Thyroid gland (tissue), 4 donors: ENCODE measurements at regions not wholly inside any gene's neighbourhood (a gene's known extent, or its start where the extent isn't known, plus 50 kb on each side); places are given as distances from the start of the nearest gene placed in this dataset.
"Not testable (repeated sequence)": the region's sequence is repeated elsewhere in the genome, so short reads cannot be mapped to it uniquely, and the experiment has no call there.

Experiments
- DNase-seq, 2 donors: peaks; one replicate each; pipeline ENCODE4 v3.0.0-alpha.2; 2019
- H3K27ac ChIP-seq, 3 donors: fragments of 200-600 bp; sonication (generic); 1 replicate in 2 of 3; 2 replicates in 1 of 3; pipeline ENCODE4 v1.5.1; 2016 to 2019; ENCODE audit warnings: mild to moderate bottlenecking in 1 of 3, moderate library complexity in 1 of 3
- H3K27me3 ChIP-seq: fragments of 200-600 bp; sonication (generic); one replicate; pipeline ENCODE4 v1.5.1; 2019
- H3K36me3 ChIP-seq, 2 donors: fragments of 200-600 bp; sonication (generic); one replicate each; pipeline ENCODE4 v1.5.1; 2016 to 2019
- H3K4me1 ChIP-seq, 2 donors: fragments of 200-600 bp; sonication (generic); one replicate each; pipeline ENCODE4 v1.5.1; 2017 to 2019
- H3K4me3 ChIP-seq, 3 donors: fragments of 200-600 bp; sonication (generic); replicated peaks in 1 of 3; 1 replicate in 2 of 3; 2 replicates in 1 of 3; pipeline ENCODE4 v1.5.1; 2016; ENCODE audit warnings: mild to moderate bottlenecking in 1 of 3
- H3K9me3 ChIP-seq: fragments of 200-600 bp; sonication (generic); one replicate; pipeline ENCODE4 v1.5.1; 2017
- CTCF ChIP-seq, 6 experiments: fragments of 200-600 bp in 3 of 6; fragments of 450-650 bp in 3 of 6; sonication (generic) in 3 of 6; IDR thresholded peaks; one replicate each; pipeline ENCODE4 v1.5.1; 2016 to 2019; ENCODE audit warnings: antibody characterized with exemption in 6 of 6, mild to moderate bottlenecking in 2 of 6, inconsistent platforms in 1 of 6, moderate library complexity in 1 of 6
- POLR2A ChIP-seq, 2 donors: fragments of 450-650 bp; IDR thresholded peaks; one replicate each; pipeline ENCODE4 v1.6.1; 2017; ENCODE audit warnings: antibody characterized with exemption in 2 of 2, mild to moderate bottlenecking in 2 of 2, moderate library complexity in 1 of 2
- WGBS, 2 donors: methylation state at CpG; one replicate each; pipeline ENCODE4 v1.1.5; 2017; 5-methylcytosine and 5-hydroxymethylcytosine counted together
- intact Hi-C: fragments of 100-400 bp; cut with DNase I; formaldehyde crosslinking; loops from one replicate; pipeline ENCODE4 v1.15.1; 2023

GRCh38 chr20:30484009-30484748 is 773.3 kb upstream of the DEFB115 start:
- H3K36me3 ChIP-seq: no peaks in the 10 kb centered on the region
- WGBS, 2 donors: 92 to 94% methylated on average over 19 to 46 of the region's 50 CpGs
- no peak overlapping the region for H3K4me3 ChIP-seq
- TF ChIP-seq POLR2A (IDR thresholded peaks at IDR 0.05) (no peak), CTCF (IDR thresholded peaks at IDR 0.05) (no peak)
- intact Hi-C loops: no loop called here
- H3K27me3 ChIP-seq: no peaks in the 10 kb centered on the region
- no peak for DNase-seq
- no peak overlapping the region for H3K27ac ChIP-seq
- H3K9me3 ChIP-seq: no peaks in the 10 kb centered on the region
- no peaks in the 10 kb centered on the region for H3K4me1 ChIP-seq

DNA sequence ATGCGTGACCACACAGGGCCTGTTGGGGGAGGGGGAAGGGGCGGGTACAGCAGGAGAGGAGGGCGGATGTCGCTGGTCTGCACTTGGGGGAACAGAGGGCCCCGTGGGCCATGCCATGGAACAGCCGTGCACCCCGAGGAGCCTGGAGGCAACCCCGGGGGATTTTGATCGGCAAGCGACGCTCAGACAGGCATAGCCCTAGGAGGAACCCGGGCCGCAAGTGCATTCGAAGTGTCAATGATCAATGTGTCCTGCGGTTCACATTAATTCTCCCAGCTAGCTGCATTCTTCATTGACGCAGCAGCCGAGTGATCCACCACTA is 772.8 kb upstream of the DEFB115 start:
- Histone ChIP-seq H3K9me3 (no peaks in the 10 kb centered on the region), H3K36me3 (no peaks in the 10 kb centered on the region), H3K4me3 (no peak overlapping the region), H3K4me1 (no peaks in the 10 kb centered on the region), H3K27me3 (no peaks in the 10 kb centered on the region), H3K27ac (no peak overlapping the region)
- TF ChIP-seq POLR2A (IDR thresholded peaks at IDR 0.05) (no peak), CTCF (IDR thresholded peaks at IDR 0.05) (no peak)
- WGBS, 2 donors: 94 to 97% methylated on average over 13 to 17 of the region's 17 CpGs
- DNase-seq: no peak
- intact Hi-C loops: no loop called here

DNA sequence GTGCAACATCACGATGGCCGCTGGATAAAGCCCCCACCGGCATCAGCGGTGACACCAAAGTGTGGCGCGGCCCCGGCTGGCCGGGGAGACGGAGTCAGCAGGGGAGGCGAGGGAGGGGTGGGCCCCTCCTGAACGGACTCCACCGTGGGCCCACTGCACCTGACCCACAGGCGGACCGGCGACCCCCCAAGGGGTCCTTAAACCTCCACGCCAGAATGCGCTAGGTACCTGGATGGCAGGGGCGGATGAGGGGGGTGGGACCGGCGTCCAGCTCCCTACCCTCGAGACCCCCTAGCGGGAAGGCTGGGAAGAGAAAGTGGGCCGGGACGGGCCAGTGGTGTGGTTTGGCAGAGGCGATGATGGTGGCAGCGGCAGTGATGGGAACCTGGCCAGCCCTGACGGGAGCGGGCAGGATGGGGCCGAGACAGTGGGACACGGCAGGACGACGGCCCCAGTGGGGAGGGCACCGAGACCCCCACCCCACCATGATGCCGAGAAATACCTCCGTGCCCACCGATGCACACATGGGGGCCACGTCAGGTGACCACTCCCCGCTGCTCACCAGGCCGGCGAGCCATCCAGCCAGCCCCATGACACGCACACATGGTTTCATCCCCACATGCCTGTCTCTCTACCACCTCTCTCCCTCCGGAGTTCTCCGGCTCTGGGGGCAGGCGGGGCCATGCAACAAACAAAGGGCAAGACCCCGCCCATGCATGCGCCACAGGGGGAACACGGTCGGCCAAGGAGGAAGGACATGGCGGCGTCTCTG is 771.9 kb upstream of the DEFB115 start:
- DNase-seq: no peak
- no peaks in the 10 kb centered on the region for H3K9me3 ChIP-seq
- intact Hi-C loops: no loop called here

GRCh38 chr20:30486103-30486478 is 771.4 kb upstream of the DEFB115 start:
- Histone ChIP-seq H3K4me1 (no peaks in the 10 kb centered on the region), H3K27me3 (no peaks in the 10 kb centered on the region), H3K4me3 (no peak overlapping the region), H3K9me3 (no peaks in the 10 kb centered on the region), H3K36me3 (no peaks in the 10 kb centered on the region), H3K27ac (no peak overlapping the region)
- intact Hi-C loops: no loop called here
- WGBS, 2 donors: 96 to 98% methylated on average over 14 of the region's 14 CpGs
- TF ChIP-seq POLR2A (IDR thresholded peaks at IDR 0.05): no peak
- TF ChIP-seq CTCF (IDR thresholded peaks at IDR 0.05): no peak
- no peak for DNase-seq

More for the DNA sequence above, 771.9 kb upstream of the DEFB115 start:
- Histone ChIP-seq H3K27me3 (no peaks in the 10 kb centered on the region), H3K4me1 (no peaks in the 10 kb centered on the region), H3K36me3 (no peaks in the 10 kb centered on the region), H3K27ac (no peak overlapping the region), H3K4me3 (no peak overlapping the region)
- WGBS, 2 donors: 95 to 96% methylated on average over 48 to 50 of the region's 50 CpGs
- TF ChIP-seq POLR2A (IDR thresholded peaks at IDR 0.05) (no peak), CTCF (IDR thresholded peaks at IDR 0.05) (no peak)

DNA sequence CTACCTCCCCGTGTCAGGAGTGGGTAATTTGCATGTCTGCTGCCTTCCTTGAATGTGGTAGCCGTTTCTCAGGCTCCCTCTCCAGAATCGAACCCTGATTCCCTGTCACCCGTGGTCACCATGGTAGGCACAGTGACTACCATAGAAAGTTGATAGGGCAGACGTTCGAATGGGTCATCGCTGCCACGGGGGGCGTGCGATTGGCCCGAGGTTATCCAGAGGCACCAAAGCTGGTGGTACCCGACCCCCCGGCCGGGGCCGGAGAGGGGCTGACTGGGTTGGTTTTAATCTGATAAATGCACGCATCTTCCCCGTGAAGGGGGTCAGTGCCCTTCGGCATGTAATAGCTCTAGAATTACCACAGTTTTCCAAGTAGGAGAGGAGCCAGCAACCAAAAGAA is 770.0 kb upstream of the DEFB115 start:
- 90 to 91% methylated on average over 18 of the region's 18 CpGs for WGBS, 2 donors
- H3K4me1 ChIP-seq, intact Hi-C loops, H3K36me3 ChIP-seq, H3K27me3 ChIP-seq, H3K9me3 ChIP-seq, H3K4me3 ChIP-seq, DNase-seq, H3K27ac ChIP-seq: not testable (repeated sequence)
